ENCODE measurements at regions not wholly inside any gene's neighbourhood (a gene's known extent, or its start where the extent isn't known, plus 50 kb on each side); places are given as distances from the start of the nearest gene placed in this dataset.
"Not testable (repeated sequence)": the region's sequence is repeated elsewhere in the genome, so short reads cannot be mapped to it uniquely, and the experiment has no call there.

GRCh38 chr18:37836071-37836970, 270.7 kb upstream of the CELF4 start:
- DNase-seq (ENCODE audit: low read depth) = no peak

- not testable (repeated sequence) for DNase-seq (ENCODE audit: low read depth)
These were observed 266.6 kb upstream of the CELF4 start for GRCh38 chr18:37832010-37832695.

- no peak for DNase-seq (ENCODE audit: low read depth)
These were observed 247.4 kb upstream of the CELF4 start for GRCh38 chr18:37812961-37813360.

- no peak for DNase-seq (ENCODE audit: low read depth)
These were observed 240.3 kb upstream of the CELF4 start for GRCh38 chr18:37805773-37806404.

GRCh38 chr18:37796823-37797349, 231.3 kb upstream of the CELF4 start:
- DNase-seq (ENCODE audit: low read depth) = no peak

GRCh38 chr18:37787452-37787851, 221.9 kb upstream of the CELF4 start:
- DNase-seq (ENCODE audit: low read depth) = no peak

- no peak for DNase-seq (ENCODE audit: low read depth)
These were observed 218.2 kb upstream of the CELF4 start for GRCh38 chr18:37783771-37784170.

- DNase-seq (ENCODE audit: low read depth) = no peak
These were observed 213.6 kb upstream of the CELF4 start for GRCh38 chr18:37779220-37779619.

GRCh38 chr18:37778417-37779165, 213.0 kb upstream of the CELF4 start:
- DNase-seq (ENCODE audit: low read depth) = no peak

GRCh38 chr18:37769826-37770225, 204.2 kb upstream of the CELF4 start:
- DNase-seq (ENCODE audit: low read depth) = no peak

GRCh38 chr18:37764541-37765288, 199.1 kb upstream of the CELF4 start:
- DNase-seq (ENCODE audit: low read depth) = no peak

- DNase-seq (ENCODE audit: low read depth) = no peak
These were observed 196.6 kb upstream of the CELF4 start for GRCh38 chr18:37762076-37762621.

- no peak for DNase-seq (ENCODE audit: low read depth)
These were observed 188.5 kb upstream of the CELF4 start for GRCh38 chr18:37754141-37754540.

- no peak for DNase-seq (ENCODE audit: low read depth)
These were observed 176.8 kb upstream of the CELF4 start for GRCh38 chr18:37742436-37742835.

GRCh38 chr18:37741032-37741623, 175.5 kb upstream of the CELF4 start:
- no peak for DNase-seq (ENCODE audit: low read depth)

- DNase-seq (ENCODE audit: low read depth) = no peak
These were observed 168.8 kb upstream of the CELF4 start for GRCh38 chr18:37734406-37734805.

GRCh38 chr18:37729716-37730115, 164.1 kb upstream of the CELF4 start:
- DNase-seq (ENCODE audit: low read depth) = no peak

GRCh38 chr18:37724206-37724605, 158.6 kb upstream of the CELF4 start:
- no peak for DNase-seq (ENCODE audit: low read depth)

GRCh38 chr18:37721544-37722522, 156.2 kb upstream of the CELF4 start:
- DNase-seq (ENCODE audit: low read depth) = no peak

Measured in T-helper 22 cell (primary cell).